IPS DF 6.9 (cell line): ENCODE measurements at regions not wholly inside any gene's neighbourhood (a gene's known extent, or its start where the extent isn't known, plus 50 kb on each side); places are given as distances from the start of the nearest gene placed in this dataset.

Experiments
- DNase-seq: peaks from one replicate; pipeline ENCODE4 v3.0.0-alpha.2; 2013; ENCODE audit warnings: low read depth, low spot score
- H3K27ac ChIP-seq: one replicate; pipeline ENCODE4 v1.5.1; 2013; ENCODE audit warnings: low read length, control low read depth
- H3K27me3 ChIP-seq: 2 replicates; pipeline ENCODE4 v1.6.1; 2013; ENCODE audit warnings: mild to moderate bottlenecking, low read length; ENCODE audit not compliant: control insufficient read depth, insufficient read depth
- H3K36me3 ChIP-seq: 2 replicates; pipeline ENCODE4 v1.6.1; 2013; ENCODE audit warnings: low read length; ENCODE audit not compliant: control insufficient read depth, insufficient read depth
- H3K4me1 ChIP-seq: 2 replicates; pipeline ENCODE4 v1.6.1; 2013; ENCODE audit warnings: low read length; ENCODE audit not compliant: control insufficient read depth, insufficient read depth
- H3K4me3 ChIP-seq: 2 replicates; pipeline ENCODE4 v1.5.1; 2013; ENCODE audit warnings: mild to moderate bottlenecking, low read length
- H3K9me3 ChIP-seq: 2 replicates; pipeline ENCODE4 v1.6.1; 2013; ENCODE audit warnings: low read length, inconsistent platforms; ENCODE audit not compliant: control insufficient read depth, insufficient read depth
- WGBS: extraction: QIAGEN DNeasy Blood & Tissue Kit; methylation state at CpG from one replicate; pipeline ENCODE4 v1.1.7; 2013; ENCODE audit warnings: mixed read lengths, missing lambda C conversion rate; ENCODE audit not compliant: insufficient read length, insufficient coverage; 5-methylcytosine and 5-hydroxymethylcytosine counted together

- no peak for DNase-seq
- H3K4me3 ChIP-seq: no peak overlapping the region
- H3K9me3 ChIP-seq: no peaks in the 10 kb centered on the region
- H3K36me3 ChIP-seq: no peaks in the 10 kb centered on the region
- no peaks in the 10 kb centered on the region for H3K27me3 ChIP-seq
- no peaks in the 10 kb centered on the region for H3K4me1 ChIP-seq
- H3K27ac ChIP-seq: no peak overlapping the region
- no CpG with 5 or more reads among the region's 2 CpGs for WGBS
Observed at GRCh38 chr15:95371664-95372063, 958.8 kb upstream of the NR2F2 start.

GRCh38 chr15:95375281-95375680 lies 955.2 kb upstream of the NR2F2 start:
- DNase-seq: no peak
- Histone ChIP-seq H3K27me3 (no peaks in the 10 kb centered on the region), H3K4me1 (no peaks in the 10 kb centered on the region), H3K36me3 (no peaks in the 10 kb centered on the region), H3K9me3 (no peaks in the 10 kb centered on the region), H3K4me3 (no peak overlapping the region), H3K27ac (no peak overlapping the region)
- no CpG with 5 or more reads among the region's 3 CpGs for WGBS

GRCh38 chr15:95377258-95377852 lies 953.1 kb upstream of the NR2F2 start:
- Histone ChIP-seq H3K36me3 (no peaks in the 10 kb centered on the region), H3K9me3 (no peaks in the 10 kb centered on the region), H3K4me3 (no peak overlapping the region), H3K4me1 (no peaks in the 10 kb centered on the region), H3K27ac (no peak overlapping the region), H3K27me3 (no peaks in the 10 kb centered on the region)
- WGBS: no CpG with 5 or more reads among the region's 5 CpGs
- no peak for DNase-seq

GRCh38 chr15:95394186-95395067 lies 936.1 kb upstream of the NR2F2 start:
- Histone ChIP-seq H3K4me3 (no peak overlapping the region), H3K9me3 (no peaks in the 10 kb centered on the region), H3K4me1 (no peaks in the 10 kb centered on the region), H3K36me3 (no peaks in the 10 kb centered on the region), H3K27me3 (no peaks in the 10 kb centered on the region), H3K27ac (no peak overlapping the region)
- DNase-seq: no peak
- no CpG with 5 or more reads among the region's 8 CpGs for WGBS

GRCh38 chr15:95400428-95400827 lies 930.1 kb upstream of the NR2F2 start:
- Histone ChIP-seq H3K9me3 (no peaks in the 10 kb centered on the region), H3K27ac (no peak overlapping the region), H3K36me3 (no peaks in the 10 kb centered on the region), H3K27me3 (no peaks in the 10 kb centered on the region), H3K4me3 (no peak overlapping the region), H3K4me1 (no peaks in the 10 kb centered on the region)
- no peak for DNase-seq
- no CpG with 5 or more reads among the region's 1 CpG for WGBS

GRCh38 chr15:95401587-95401986 lies 928.9 kb upstream of the NR2F2 start:
- Histone ChIP-seq H3K4me1 (no peaks in the 10 kb centered on the region), H3K4me3 (no peak overlapping the region), H3K27ac (no peak overlapping the region), H3K9me3 (no peaks in the 10 kb centered on the region), H3K36me3 (no peaks in the 10 kb centered on the region), H3K27me3 (no peaks in the 10 kb centered on the region)
- no CpG with 5 or more reads among the region's 1 CpG for WGBS
- DNase-seq: no peak

- Histone ChIP-seq H3K9me3 (no peaks in the 10 kb centered on the region), H3K4me1 (no peaks in the 10 kb centered on the region), H3K4me3 (no peak overlapping the region), H3K36me3 (no peaks in the 10 kb centered on the region), H3K27ac (no peak overlapping the region), H3K27me3 (no peaks in the 10 kb centered on the region)
- DNase-seq: no peak
- no CpG with 5 or more reads among the region's 3 CpGs for WGBS
Observed at GRCh38 chr15:95405447-95405846, 925.1 kb upstream of the NR2F2 start.

GRCh38 chr15:95407534-95407933 lies 923.0 kb upstream of the NR2F2 start:
- no peaks in the 10 kb centered on the region for H3K9me3 ChIP-seq
- H3K27me3 ChIP-seq: no peaks in the 10 kb centered on the region
- H3K36me3 ChIP-seq: no peaks in the 10 kb centered on the region
- no peak overlapping the region for H3K27ac ChIP-seq
- no peak for DNase-seq
- no peaks in the 10 kb centered on the region for H3K4me1 ChIP-seq
- no peak overlapping the region for H3K4me3 ChIP-seq

- Histone ChIP-seq H3K4me3 (no peak overlapping the region), H3K9me3 (no peaks in the 10 kb centered on the region), H3K27ac (no peak overlapping the region), H3K27me3 (no peaks in the 10 kb centered on the region), H3K4me1 (no peaks in the 10 kb centered on the region), H3K36me3 (no peaks in the 10 kb centered on the region)
- no CpG with 5 or more reads among the region's 2 CpGs for WGBS
- DNase-seq: no peak
Observed at GRCh38 chr15:95409211-95409610, 921.3 kb upstream of the NR2F2 start.

- DNase-seq: no peak
- no peaks in the 10 kb centered on the region for H3K36me3 ChIP-seq
- H3K27ac ChIP-seq: no peak overlapping the region
- H3K4me1 ChIP-seq: no peaks in the 10 kb centered on the region
- no peak overlapping the region for H3K4me3 ChIP-seq
- no peaks in the 10 kb centered on the region for H3K27me3 ChIP-seq
- no CpG with 5 or more reads among the region's 4 CpGs for WGBS
- H3K9me3 ChIP-seq: no peaks in the 10 kb centered on the region
Observed at GRCh38 chr15:95409626-95410310, 920.7 kb upstream of the NR2F2 start.
